B cell (primary cell): ENCODE measurements at regions not wholly inside any gene's neighbourhood (a gene's known extent, or its start where the extent isn't known, plus 50 kb on each side); places are given as distances from the start of the nearest gene placed in this dataset.

Experiments used
- ATAC-seq: fragments of 200-7000 bp; cut with Tn5 transposase; one replicate; pipeline ENCODE4 v1.10.0; 2021; ENCODE audit warnings: low read depth, mild to moderate bottlenecking, moderate number of reproducible peaks, moderate library complexity
- CTCF ChIA-PET: fragments of 350-600 bp; sonication (Branson Sonifier 250); formaldehyde crosslinking; loops from one replicate; lab custom pipeline; 2021; ENCODE audit warnings: antibody characterized with exemption, inconsistent platforms; lab: Charles Lee
- POLR2A ChIA-PET: fragments of 350-600 bp; sonication (Branson Sonifier 250); formaldehyde crosslinking; loops from one replicate; lab custom pipeline; 2021; ENCODE audit warnings: antibody characterized with exemption; lab: Charles Lee
- DNase-seq: peaks from one replicate; pipeline ENCODE4 v3.0.0; 2013
- H2AFZ ChIP-seq: 2 replicates; pipeline ENCODE4 v1.6.1; 2012; ENCODE audit warnings: mild to moderate bottlenecking, low read depth, low read length; ENCODE audit not compliant: insufficient read depth, poor library complexity, severe bottlenecking
- H3K27ac ChIP-seq, 2 donors: 1 replicate in 1 of 2; 2 replicates in 1 of 2; pipeline ENCODE4 v1.5.1; 2012 to 2013; ENCODE audit warnings: low read length in 2 of 2, mild to moderate bottlenecking in 2 of 2, moderate library complexity in 1 of 2
- H3K27me3 ChIP-seq, 4 experiments: fragments of 200-600 bp in 1 of 4; sonication (generic) in 1 of 4; replicated peaks in 1 of 4; 1 replicate in 2 of 4; 2 replicates in 2 of 4; pipeline versions ENCODE4 v1.6.1 to v1.7.0; 2013 to 2016; ENCODE audit warnings: low read length in 3 of 4, mild to moderate bottlenecking in 2 of 4, mixed read lengths in 1 of 4, moderate library complexity in 1 of 4; ENCODE audit not compliant: insufficient read depth in 4 of 4, control insufficient read depth in 3 of 4; ENCODE audit errors: control extremely low read depth in 1 of 4
- H3K36me3 ChIP-seq, 2 experiments: replicated peaks in 1 of 2; 1 replicate in 1 of 2; 2 replicates in 1 of 2; pipeline versions ENCODE4 v1.6.1 to v1.7.1; 2013; ENCODE audit warnings: low read length in 1 of 2; ENCODE audit not compliant: insufficient read depth in 2 of 2, control insufficient read depth in 1 of 2; ENCODE audit errors: control extremely low read depth in 1 of 2, extremely low read depth in 1 of 2
- H3K4me1 ChIP-seq, 2 donors: fragments of 200-600 bp in 1 of 2; sonication (generic) in 1 of 2; 1 replicate in 1 of 2; 2 replicates in 1 of 2; pipeline versions ENCODE4 v1.5.1 to v1.6.1; 2013 to 2017; ENCODE audit warnings: low read length in 2 of 2; ENCODE audit not compliant: control insufficient read depth in 2 of 2, insufficient read depth in 2 of 2
- H3K4me2 ChIP-seq: replicated peaks from 2 replicates; pipeline ENCODE3; 2012; ENCODE audit warnings: mild to moderate bottlenecking, low read depth, low read length; ENCODE audit not compliant: poor library complexity, severe bottlenecking
- H3K4me3 ChIP-seq, 5 experiments: fragments of 200-600 bp in 1 of 5; sonication (generic) in 1 of 5; 1 replicate in 3 of 5; 2 replicates in 2 of 5; pipeline versions ENCODE4 v1.5.1 to v1.7.0; 2011 to 2016; ENCODE audit warnings: low read length in 4 of 5, mild to moderate bottlenecking in 4 of 5, low read depth in 2 of 5, control low read depth in 1 of 5, moderate library complexity in 1 of 5; ENCODE audit not compliant: insufficient read depth in 1 of 5; ENCODE audit errors: control extremely low read depth in 1 of 5, extremely low read depth in 1 of 5
- H3K79me2 ChIP-seq: fragments of 200-600 bp; sonication (generic); one replicate; pipeline ENCODE4 v1.6.0; 2016; ENCODE audit warnings: low read length; ENCODE audit not compliant: control insufficient read depth, insufficient read depth
- H3K9ac ChIP-seq: fragments of 200-600 bp; sonication (generic); 2 replicates; pipeline ENCODE4 v1.6.1; 2017; ENCODE audit warnings: mild to moderate bottlenecking, low read length, moderate library complexity
- H3K9me3 ChIP-seq, 3 donors: one replicate each; pipeline versions ENCODE4 v1.6.1 to v1.7.1; 2013; ENCODE audit warnings: low read length in 2 of 3; ENCODE audit not compliant: control insufficient read depth in 2 of 3, insufficient read depth in 1 of 3; ENCODE audit errors: control extremely low read depth in 1 of 3
- H4K20me1 ChIP-seq: 2 replicates; pipeline ENCODE4 v1.6.0; 2012; ENCODE audit warnings: mild to moderate bottlenecking, low read length; ENCODE audit not compliant: insufficient read depth, control insufficient read depth, poor library complexity, severe bottlenecking
- H3K27ac Mint-ChIP-seq: one replicate; pipeline ENCODE4 v1.8.0; 2021; ENCODE audit warnings: mixed read lengths
- H3K27me3 Mint-ChIP-seq: one replicate; pipeline ENCODE4 v1.8.0; 2021; ENCODE audit warnings: mixed read lengths
- H3K4me1 Mint-ChIP-seq: one replicate; pipeline ENCODE4 v1.8.0; 2021; ENCODE audit warnings: mixed read lengths
- H3K4me3 Mint-ChIP-seq: one replicate; pipeline ENCODE4 v1.8.0; 2021; ENCODE audit warnings: mixed read lengths
- H3K9me3 Mint-ChIP-seq: one replicate; pipeline ENCODE4 v1.8.0; 2022; ENCODE audit warnings: mixed read lengths; ENCODE audit not compliant: insufficient read depth
- CTCF ChIP-seq: fragments of 200-600 bp; IDR thresholded peaks from one replicate; pipeline ENCODE4 v1.8.0; 2022; ENCODE audit warnings: antibody characterized with exemption, mild to moderate bottlenecking
- EZH2 ChIP-seq: IDR thresholded peaks from 2 replicates; pipeline ENCODE4 v1.6.1; 2012; ENCODE audit warnings: borderline replicate concordance, low read depth, mild to moderate bottlenecking, moderate library complexity, low read length; ENCODE audit not compliant: insufficient read depth, poor library complexity, severe bottlenecking
- WGBS: methylation state at CpG from one replicate; pipeline ENCODE4 v1.1.5; 2013; ENCODE audit warnings: missing lambda C conversion rate; ENCODE audit not compliant: insufficient coverage; 5-methylcytosine and 5-hydroxymethylcytosine counted together
- intact Hi-C: fragments of 100-400 bp; cut with micrococcal nuclease; formaldehyde crosslinking; loops from one replicate; pipeline ENCODE4 v1.10.0; 2022

- WGBS, result 93% methylated on average over 2 of the region's 4 CpGs
- H4K20me1 ChIP-seq, result no peaks in the 10 kb centered on the region
- intact Hi-C loops, result no loop called here
- no peaks in the 10 kb centered on the region for H3K4me1 Mint-ChIP-seq
- H3K27ac ChIP-seq, result no peak overlapping the region
- no peak overlapping the region for H3K4me3 ChIP-seq
- peaks cover 0 to 4% (median 0%) of the 10 kb centered on the region in 3 donors for H3K9me3 ChIP-seq
- CTCF ChIA-PET, result no interaction called here
- H3K27me3 ChIP-seq, result no peaks in the 10 kb centered on the region
- H3K4me3 Mint-ChIP-seq, result no peak overlapping the region
- no peak overlapping the region for H3K4me2 ChIP-seq
- no peak overlapping the region for H3K27ac Mint-ChIP-seq
- no peak for TF ChIP-seq CTCF
- no peak for TF ChIP-seq EZH2
- H2AFZ ChIP-seq, result no peak overlapping the region
- H3K27me3 Mint-ChIP-seq, result no peaks in the 10 kb centered on the region
- DNase-seq (no peak), ATAC-seq (no peak)
- no peaks in the 10 kb centered on the region for H3K4me1 ChIP-seq
- no peaks in the 10 kb centered on the region for H3K79me2 ChIP-seq
- H3K9ac ChIP-seq, result no peak overlapping the region
- no peaks in the 10 kb centered on the region for H3K36me3 ChIP-seq
- H3K9me3 Mint-ChIP-seq, result no peaks in the 10 kb centered on the region
- POLR2A ChIA-PET, result no interaction called here
Measured at GRCh38 chr2:19070886-19071285, 287.5 kb downstream of the OSR1 start.

DNA sequence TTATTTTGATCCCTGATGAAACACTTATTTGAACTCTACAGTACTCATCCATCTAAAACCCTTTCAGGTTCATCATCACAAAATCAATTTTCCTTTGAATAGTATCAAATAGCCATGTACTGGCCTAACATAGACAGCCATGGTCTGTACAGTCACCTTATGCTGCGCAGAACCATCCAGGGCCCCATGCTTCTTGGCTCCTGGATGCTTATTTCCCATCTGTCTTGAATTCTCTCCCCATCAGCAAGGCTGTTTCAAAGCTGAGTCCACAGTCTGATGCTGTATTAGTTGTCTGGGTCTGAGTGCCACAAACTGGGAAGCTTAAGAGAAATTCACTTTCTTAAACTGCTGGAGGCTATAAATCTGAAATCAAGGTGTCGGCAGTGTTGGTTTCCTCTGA lies 290.2 kb downstream of the OSR1 start:
- H4K20me1 ChIP-seq, result no peaks in the 10 kb centered on the region
- no peak overlapping the region for H3K4me3 ChIP-seq
- Mint-ChIP-seq H3K9me3 (no peaks in the 10 kb centered on the region), H3K27me3 (no peaks in the 10 kb centered on the region), H3K27ac (no peak overlapping the region), H3K4me1 (no peaks in the 10 kb centered on the region), H3K4me3 (no peak overlapping the region)
- ATAC-seq (no peak), DNase-seq (no peak)
- no peak overlapping the region for H2AFZ ChIP-seq
- H3K79me2 ChIP-seq, result no peaks in the 10 kb centered on the region
- no peaks in the 10 kb centered on the region for H3K9me3 ChIP-seq
- H3K36me3 ChIP-seq, result no peaks in the 10 kb centered on the region
- no peak overlapping the region for H3K4me2 ChIP-seq
- CTCF ChIA-PET, result no interaction called here
- TF ChIP-seq CTCF (no peak), EZH2 (no peak)
- POLR2A ChIA-PET, result no interaction called here
- no peak overlapping the region for H3K27ac ChIP-seq
- no peaks in the 10 kb centered on the region for H3K4me1 ChIP-seq
- intact Hi-C loops, result no loop called here
- WGBS, result 57% methylated on average over 1 of the region's 2 CpGs
- no peak overlapping the region for H3K9ac ChIP-seq
- H3K27me3 ChIP-seq, result no peaks in the 10 kb centered on the region
